Gastrocnemius medialis (tissue), 4 donors: ENCODE measurements at regions not wholly inside any gene's neighbourhood (a gene's known extent, or its start where the extent isn't known, plus 50 kb on each side); places are given as distances from the start of the nearest gene placed in this dataset.
"Not testable (repeated sequence)": the region's sequence is repeated elsewhere in the genome, so short reads cannot be mapped to it uniquely, and the experiment has no call there.

Source experiments
- ATAC-seq, 2 donors: fragments of 150-250 bp; one replicate each; pipeline ENCODE4 v1.9.1; 2016
- DNase-seq, 2 donors: peaks; one replicate each; pipeline ENCODE4 v3.0.0-alpha.2; 2019
- H3K27ac ChIP-seq, 4 donors: fragments of 200-600 bp; sonication (generic); 1 replicate in 1 of 4; 2 replicates in 3 of 4; pipeline ENCODE4 v1.5.1; 2016 to 2018; ENCODE audit warnings: mild to moderate bottlenecking in 2 of 4, moderate library complexity in 1 of 4
- H3K27me3 ChIP-seq, 3 donors: fragments of 200-600 bp; sonication (generic) in 2 of 3; 1 replicate in 1 of 3; 2 replicates in 2 of 3; pipeline versions ENCODE4 v1.5.1 to v1.6.0; 2016 to 2019; ENCODE audit warnings: mild to moderate bottlenecking in 1 of 3, moderate library complexity in 1 of 3
- H3K36me3 ChIP-seq, 2 donors: fragments of 200-600 bp; sonication (generic) in 1 of 2; one replicate each; pipeline ENCODE4 v1.5.1; 2017 to 2018
- H3K4me1 ChIP-seq, 2 donors: fragments of 200-600 bp; sonication (generic) in 1 of 2; one replicate each; pipeline ENCODE4 v1.5.1; 2016 to 2017; ENCODE audit warnings: mild to moderate bottlenecking in 2 of 2
- H3K4me3 ChIP-seq, 4 donors: fragments of 200-600 bp; sonication (generic) in 3 of 4; 1 replicate in 1 of 4; 2 replicates in 3 of 4; pipeline ENCODE4 v1.5.1; 2016 to 2019; ENCODE audit warnings: mild to moderate bottlenecking in 2 of 4
- H3K9me3 ChIP-seq, 3 donors: fragments of 200-600 bp; sonication (generic) in 2 of 3; 1 replicate in 1 of 3; 2 replicates in 2 of 3; pipeline ENCODE4 v1.5.1; 2016 to 2019
- CTCF ChIP-seq, 5 experiments: fragments of 450-650 bp in 3 of 5; fragments of 200-600 bp in 2 of 5; sonication (generic) in 2 of 5; IDR thresholded peaks in 4 of 5; conservative IDR thresholded peaks in 1 of 5; 1 replicate in 4 of 5; 2 replicates in 1 of 5; pipeline ENCODE4 v1.5.1; 2016 to 2019; ENCODE audit warnings: antibody characterized with exemption in 5 of 5, mild to moderate bottlenecking in 3 of 5, moderate library complexity in 3 of 5
- POLR2A ChIP-seq, 2 donors: fragments of 450-650 bp; IDR thresholded peaks; one replicate each; pipeline ENCODE4 v1.6.1; 2017; ENCODE audit warnings: antibody characterized with exemption in 2 of 2, mild to moderate bottlenecking in 2 of 2, moderate library complexity in 2 of 2
- in situ Hi-C, 4 donors: fragments of 200-750 bp; cut with MboI; loops; one replicate each; pipeline versions ENCODE4 v1.15.0 to v1.8.0; 2017; ENCODE audit warnings: low sequenced_read_pairs in 4 of 4
- intact Hi-C: fragments of 100-400 bp; cut with DNase I; formaldehyde crosslinking; loops from one replicate; pipeline ENCODE4 v1.15.1; 2023; ENCODE audit warnings: low total_unique reads

- H3K4me1 ChIP-seq = no peaks in the 10 kb centered on the region
- no peak overlapping the region for H3K27ac ChIP-seq
- TF ChIP-seq POLR2A (IDR thresholded peaks at IDR 0.05) (no peak), CTCF (IDR thresholded peaks at IDR 0.05 in 4 of 5, conservative IDR thresholded peaks at IDR 0.05 in 1 of 5) (no peak)
- H3K27me3 ChIP-seq = no peaks in the 10 kb centered on the region
- no peak overlapping the region for H3K4me3 ChIP-seq
- DNase-seq (no peak), ATAC-seq (no peak)
- intact Hi-C loops = no loop called here
- in situ Hi-C loops = loop anchor here in 1 of 4 donors (25.0 kb wide), 2 partner anchors 96 to 104 kb away; no protein-coding TSS in a partner anchor
- H3K9me3 ChIP-seq = no peaks in the 10 kb centered on the region
- no peaks in the 10 kb centered on the region for H3K36me3 ChIP-seq
Measured at GRCh38 chr22:48416396-48417224, 1411.1 kb downstream of the BRD1 start.

DNA sequence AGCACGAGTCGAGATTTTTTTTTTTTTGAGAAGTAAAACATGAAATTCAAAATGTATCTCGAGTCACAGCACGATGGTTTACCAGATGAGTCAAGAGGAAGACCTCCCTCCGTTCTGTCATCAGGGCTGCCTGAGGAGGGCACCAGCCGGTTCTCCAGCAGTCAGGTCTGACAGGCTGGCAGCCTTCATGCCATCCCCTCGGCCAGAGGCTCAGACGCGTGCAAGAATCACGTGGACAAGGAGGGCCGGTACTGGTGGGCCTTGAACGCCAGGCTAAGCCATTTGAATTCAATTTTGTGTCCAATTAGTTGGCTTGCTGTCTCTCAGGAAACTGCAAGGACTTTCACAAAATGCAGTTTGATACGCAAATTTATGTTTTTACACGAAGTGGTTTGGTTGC, 1412.2 kb downstream of the BRD1 start:
- no peak for DNase-seq
- H3K4me1 ChIP-seq = no peaks in the 10 kb centered on the region
- ATAC-seq = no peak
- H3K9me3 ChIP-seq = no peaks in the 10 kb centered on the region
- no peak for TF ChIP-seq POLR2A (IDR thresholded peaks at IDR 0.05)
- intact Hi-C loops (no loop called here), in situ Hi-C loops (loop anchor here in 1 of 4 donors (25.0 kb wide), 2 partner anchors 97 to 103 kb away; no protein-coding TSS in a partner anchor)
- H3K27me3 ChIP-seq = no peaks in the 10 kb centered on the region
- no peak overlapping the region for H3K27ac ChIP-seq
- H3K4me3 ChIP-seq = no peak overlapping the region
- H3K36me3 ChIP-seq = no peaks in the 10 kb centered on the region

DNA sequence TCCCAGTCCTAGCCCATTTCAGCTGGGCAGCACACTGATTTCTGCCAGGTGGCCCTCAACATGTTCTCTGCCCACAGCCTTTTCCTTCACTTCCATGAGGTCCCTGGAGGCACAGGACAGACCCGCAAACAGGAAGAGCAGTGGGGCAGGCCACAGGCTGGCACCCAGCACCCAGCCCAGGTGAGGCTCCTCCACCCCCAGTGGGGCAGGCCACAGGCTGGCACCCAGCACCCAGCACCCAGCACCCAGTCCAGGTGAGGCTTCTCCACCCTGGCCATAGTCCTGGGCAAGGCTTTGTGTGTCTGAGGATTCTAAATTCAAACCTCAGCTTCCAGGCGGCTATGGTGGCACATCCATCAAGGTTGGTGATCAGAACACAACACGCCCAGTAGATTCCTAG, 1413.0 kb downstream of the BRD1 start:
- Histone ChIP-seq H3K27me3 (no peaks in the 10 kb centered on the region), H3K4me3 (no peak overlapping the region), H3K4me1 (no peaks in the 10 kb centered on the region), H3K9me3 (no peaks in the 10 kb centered on the region), H3K27ac (no peak overlapping the region), H3K36me3 (no peaks in the 10 kb centered on the region)
- DNase-seq (no peak), ATAC-seq (no peak)
- in situ Hi-C loops = loop anchor here in 1 of 4 donors (25.0 kb wide), 2 partner anchors 98 to 102 kb away; no protein-coding TSS in a partner anchor
- no peak for TF ChIP-seq CTCF (IDR thresholded peaks at IDR 0.05 in 4 of 5, conservative IDR thresholded peaks at IDR 0.05 in 1 of 5)
- TF ChIP-seq POLR2A (IDR thresholded peaks at IDR 0.05) = no peak
- intact Hi-C loops = no loop called here

DNA sequence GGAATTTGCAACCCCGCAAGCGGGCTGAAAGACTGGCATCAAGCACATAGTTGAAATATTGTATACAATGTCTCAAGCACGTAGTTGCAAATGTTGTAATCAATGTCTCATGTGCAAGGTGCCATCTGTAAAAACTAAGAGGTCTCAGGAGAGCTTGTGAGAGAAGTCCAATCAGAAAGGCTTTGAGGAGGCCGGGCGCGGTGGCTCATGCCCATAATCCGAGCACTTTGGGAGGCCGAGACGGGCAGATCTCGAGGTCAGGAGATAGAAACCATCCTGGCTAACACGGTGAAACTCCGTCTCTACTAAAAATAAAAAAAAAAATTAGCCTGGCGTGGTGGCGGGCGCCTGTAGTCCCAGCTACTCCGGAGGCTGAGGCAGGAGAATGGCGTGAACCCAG, 1414.7 kb downstream of the BRD1 start:
- H3K27me3 ChIP-seq, H3K4me3 ChIP-seq, ATAC-seq: not testable (repeated sequence)

DNA sequence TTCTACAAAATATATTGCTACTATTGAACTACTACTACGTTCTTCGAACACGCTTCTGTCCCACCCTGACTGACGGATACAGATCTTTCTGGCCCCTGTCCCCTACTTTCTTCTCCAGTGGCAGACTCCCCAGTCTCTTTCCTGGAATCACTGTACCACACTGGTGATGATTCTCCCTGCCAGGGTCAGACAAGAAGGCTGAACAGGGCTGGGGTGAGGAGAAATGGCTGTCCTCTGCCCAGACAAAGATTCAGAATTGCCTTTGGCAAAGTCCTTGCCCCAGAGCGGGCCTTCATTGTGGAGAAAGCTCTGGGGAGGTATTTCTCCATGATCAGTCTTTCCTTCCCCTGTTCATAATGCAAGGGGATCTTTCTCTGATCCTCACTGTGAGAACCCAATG, 1417.1 kb downstream of the BRD1 start:
- Histone ChIP-seq H3K9me3 (no peaks in the 10 kb centered on the region), H3K4me1 (no peaks in the 10 kb centered on the region), H3K36me3 (no peaks in the 10 kb centered on the region), H3K4me3 (no peak overlapping the region), H3K27me3 (no peaks in the 10 kb centered on the region), H3K27ac (no peak overlapping the region)
- in situ Hi-C loops (loop anchor here in 1 of 4 donors (25.0 kb wide), 2 partner anchors 98 to 102 kb away; no protein-coding TSS in a partner anchor), intact Hi-C loops (no loop called here)
- DNase-seq (no peak), ATAC-seq (no peak)
- TF ChIP-seq CTCF (IDR thresholded peaks at IDR 0.05 in 4 of 5, conservative IDR thresholded peaks at IDR 0.05 in 1 of 5) (no peak), POLR2A (IDR thresholded peaks at IDR 0.05) (no peak)

More for the DNA sequence above, 1414.7 kb downstream of the BRD1 start:
- in situ Hi-C loops = loop anchor here in 1 of 4 donors (25.0 kb wide), 2 partner anchors 99 to 101 kb away; no protein-coding TSS in a partner anchor
- intact Hi-C loops, H3K9me3 ChIP-seq, H3K4me1 ChIP-seq, DNase-seq, H3K36me3 ChIP-seq, H3K27ac ChIP-seq: not testable (repeated sequence)
